Activated gamma-delta T cell treated with Interleukin-2 at 50 U/mL for 16 hours (primary cell): ENCODE measurements at regions not wholly inside any gene's neighbourhood (a gene's known extent, or its start where the extent isn't known, plus 50 kb on each side); places are given as distances from the start of the nearest gene placed in this dataset.
A peak's percentile ranks its signal among the peaks of the same experiment; 100 is the strongest.
"Not testable (repeated sequence)": the region's sequence is repeated elsewhere in the genome, so short reads cannot be mapped to it uniquely, and the experiment has no call there.

Source experiments
- DNase-seq: peaks from one replicate; pipeline ENCODE4 v3.0.0-alpha.2; 2020

GRCh38 chr5:174453690-174454089 lies 270.7 kb upstream of the MSX2 start:
- DNase-seq, result no peak

GRCh38 chr5:174454464-174454863 lies 269.9 kb upstream of the MSX2 start:
- peak; percentile 33 for DNase-seq

- no peak for DNase-seq
These were observed 269.5 kb upstream of the MSX2 start for GRCh38 chr5:174454890-174455289.

GRCh38 chr5:174455301-174455700 lies 269.1 kb upstream of the MSX2 start:
- DNase-seq, result no peak

- DNase-seq, result no peak
These were observed 267.2 kb upstream of the MSX2 start for GRCh38 chr5:174457141-174457678.

- no peak for DNase-seq
These were observed 265.2 kb upstream of the MSX2 start for GRCh38 chr5:174459071-174459702.

- no peak for DNase-seq
These were observed 264.4 kb upstream of the MSX2 start for GRCh38 chr5:174459832-174460448.

- no peak for DNase-seq
These were observed 262.3 kb upstream of the MSX2 start for GRCh38 chr5:174462129-174462528.

GRCh38 chr5:174464504-174465165 lies 259.7 kb upstream of the MSX2 start:
- DNase-seq, result no peak

GRCh38 chr5:174471528-174471927 lies 252.9 kb upstream of the MSX2 start:
- not testable (repeated sequence) for DNase-seq

GRCh38 chr5:174472956-174473355 lies 251.4 kb upstream of the MSX2 start:
- no peak for DNase-seq

GRCh38 chr5:174476001-174476400 lies 248.4 kb upstream of the MSX2 start:
- not testable (repeated sequence) for DNase-seq

- no peak for DNase-seq
These were observed 245.1 kb upstream of the MSX2 start for GRCh38 chr5:174479325-174479724.

GRCh38 chr5:174481737-174482136 lies 242.6 kb upstream of the MSX2 start:
- no peak for DNase-seq

GRCh38 chr5:174482607-174483024 lies 241.8 kb upstream of the MSX2 start:
- DNase-seq, result no peak

GRCh38 chr5:174483411-174483810 lies 241.0 kb upstream of the MSX2 start:
- no peak for DNase-seq

GRCh38 chr5:174489215-174489614 lies 235.2 kb upstream of the MSX2 start:
- no peak for DNase-seq

- no peak for DNase-seq
These were observed 234.3 kb upstream of the MSX2 start for GRCh38 chr5:174489920-174490597.

- no peak for DNase-seq
These were observed 233.7 kb upstream of the MSX2 start for GRCh38 chr5:174490728-174491127.

GRCh38 chr5:174491265-174491664 lies 233.1 kb upstream of the MSX2 start:
- DNase-seq, result no peak

GRCh38 chr5:174491761-174492350 lies 232.5 kb upstream of the MSX2 start:
- DNase-seq, result no peak

- DNase-seq, result no peak
These were observed 230.9 kb upstream of the MSX2 start for GRCh38 chr5:174493530-174493929.

GRCh38 chr5:174497939-174498338 lies 226.4 kb upstream of the MSX2 start:
- not testable (repeated sequence) for DNase-seq
